ENCODE measurements at regions not wholly inside any gene's neighbourhood (a gene's known extent, or its start where the extent isn't known, plus 50 kb on each side); places are given as distances from the start of the nearest gene placed in this dataset.

DNA sequence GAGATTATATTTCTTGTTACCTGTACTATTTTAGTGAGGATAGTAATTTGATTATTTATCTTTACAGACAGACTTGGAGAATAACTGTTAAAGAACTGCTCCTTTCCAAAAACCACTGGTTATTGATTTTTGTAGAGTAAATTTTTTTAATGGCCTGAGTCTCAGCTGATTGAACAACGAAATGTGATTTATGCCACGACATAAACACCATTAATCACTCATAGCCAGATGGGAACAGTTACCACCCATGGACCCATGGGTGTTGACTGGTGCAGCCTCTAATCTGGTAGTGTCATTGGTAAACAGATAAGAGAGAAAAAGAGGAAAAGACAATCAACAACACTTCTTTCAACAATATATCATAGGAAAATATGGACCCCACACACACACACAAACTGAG lies 101.4 kb upstream of the BEND6 start:
- Histone ChIP-seq H3K4me1 (ENCODE audit: control insufficient read depth, low read length) (peaks cover 12% of the 10 kb centered on the region), H3K27ac (ENCODE audit: low read depth, low read length) (no peak overlapping the region), H3K4me3 (ENCODE audit: low read length) (no peak overlapping the region), H3K9me2 (replicated peaks; ENCODE audit: control insufficient read depth, low read length) (no peaks in the 10 kb centered on the region), H3K4me2 (ENCODE audit: low read length) (no peak overlapping the region), H4K20me1 (ENCODE audit: control insufficient read depth, insufficient read depth, low read depth, low read length) (no peaks in the 10 kb centered on the region), H3K79me2 (ENCODE audit: control insufficient read depth, low read length) (no peaks in the 10 kb centered on the region), H3K27me3 (ENCODE audit: control insufficient read depth, low read length) (peaks cover 4% of the 10 kb centered on the region; the same call in 1 of the 2 replicates), H3K9me3 (ENCODE audit: control insufficient read depth, insufficient read depth, low read length) (no peaks in the 10 kb centered on the region), H3K36me3 (ENCODE audit: control insufficient read depth, low read length) (no peaks in the 10 kb centered on the region), H3F3A (ENCODE audit: control insufficient read depth, insufficient read depth) (no peaks in the 10 kb centered on the region)
- TF ChIP-seq, protein P1, sequence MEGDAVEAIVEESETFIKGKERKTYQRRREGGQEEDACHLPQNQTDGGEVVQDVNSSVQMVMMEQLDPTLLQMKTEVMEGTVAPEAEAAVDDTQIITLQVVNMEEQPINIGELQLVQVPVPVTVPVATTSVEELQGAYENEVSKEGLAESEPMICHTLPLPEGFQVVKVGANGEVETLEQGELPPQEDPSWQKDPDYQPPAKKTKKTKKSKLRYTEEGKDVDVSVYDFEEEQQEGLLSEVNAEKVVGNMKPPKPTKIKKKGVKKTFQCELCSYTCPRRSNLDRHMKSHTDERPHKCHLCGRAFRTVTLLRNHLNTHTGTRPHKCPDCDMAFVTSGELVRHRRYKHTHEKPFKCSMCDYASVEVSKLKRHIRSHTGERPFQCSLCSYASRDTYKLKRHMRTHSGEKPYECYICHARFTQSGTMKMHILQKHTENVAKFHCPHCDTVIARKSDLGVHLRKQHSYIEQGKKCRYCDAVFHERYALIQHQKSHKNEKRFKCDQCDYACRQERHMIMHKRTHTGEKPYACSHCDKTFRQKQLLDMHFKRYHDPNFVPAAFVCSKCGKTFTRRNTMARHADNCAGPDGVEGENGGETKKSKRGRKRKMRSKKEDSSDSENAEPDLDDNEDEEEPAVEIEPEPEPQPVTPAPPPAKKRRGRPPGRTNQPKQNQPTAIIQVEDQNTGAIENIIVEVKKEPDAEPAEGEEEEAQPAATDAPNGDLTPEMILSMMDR (IDR thresholded peaks at IDR 0.05; ENCODE audit: low read depth, low read length, poor library complexity, severe bottlenecking): no peak
- no peak for TF ChIP-seq EZH2phosphoT487 (IDR thresholded peaks at IDR 0.05; ENCODE audit: borderline replicate concordance, low read length)

DNA sequence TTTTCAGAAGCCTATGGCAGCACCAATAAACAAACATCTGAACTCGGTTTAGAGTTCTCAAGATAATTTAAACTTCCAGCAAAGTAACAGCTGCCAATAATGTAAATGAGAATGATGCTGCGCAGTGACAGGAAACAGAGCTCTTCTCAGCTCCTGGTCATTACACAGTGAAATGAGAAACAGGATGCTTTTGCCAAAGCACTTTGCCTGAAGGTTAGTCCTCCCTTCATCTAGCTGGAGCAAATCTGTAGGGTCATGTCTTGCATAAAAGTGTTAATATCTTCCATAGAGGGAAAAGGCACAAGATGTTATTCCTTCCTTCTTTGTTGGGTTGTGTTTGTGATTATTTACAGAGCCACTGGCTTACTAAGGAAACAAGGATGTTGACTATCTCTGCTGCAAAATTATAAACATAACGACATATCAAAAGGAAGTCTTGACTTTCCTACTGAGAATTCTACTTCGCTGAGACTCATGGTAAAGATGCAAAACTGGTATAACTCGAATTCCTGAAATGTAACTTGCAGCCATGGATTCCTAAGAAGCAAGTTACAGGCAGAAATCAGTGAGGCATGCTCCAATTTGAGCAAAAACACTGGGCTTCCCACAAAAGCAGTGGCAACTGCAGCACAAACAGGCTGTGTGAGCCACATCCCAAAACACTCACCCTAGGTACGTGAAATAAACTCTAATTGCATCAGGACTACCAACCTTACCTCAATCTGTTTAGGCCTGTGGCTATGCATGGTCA lies 102.5 kb upstream of the BEND6 start:
- H3K4me3 ChIP-seq (ENCODE audit: low read length): peak overlapping the region; percentile 65
- no peaks in the 10 kb centered on the region for H3K36me3 ChIP-seq (ENCODE audit: control insufficient read depth, low read length)
- H3K9me2 ChIP-seq (replicated peaks; ENCODE audit: control insufficient read depth, low read length): no peaks in the 10 kb centered on the region
- H3K4me2 ChIP-seq (ENCODE audit: low read length): peak overlapping the region; percentile 64
- H3K4me1 ChIP-seq (ENCODE audit: control insufficient read depth, low read length): peaks cover 12% of the 10 kb centered on the region
- no peak for TF ChIP-seq EZH2phosphoT487 (IDR thresholded peaks at IDR 0.05; ENCODE audit: borderline replicate concordance, low read length)
- TF ChIP-seq, protein P1 (IDR thresholded peaks at IDR 0.05; ENCODE audit: low read depth, low read length, poor library complexity, severe bottlenecking): no peak
- H3K9me3 ChIP-seq (ENCODE audit: control insufficient read depth, insufficient read depth, low read length): no peaks in the 10 kb centered on the region
- H4K20me1 ChIP-seq (ENCODE audit: control insufficient read depth, insufficient read depth, low read depth, low read length): no peaks in the 10 kb centered on the region
- H3F3A ChIP-seq (ENCODE audit: control insufficient read depth, insufficient read depth): no peaks in the 10 kb centered on the region
- peaks cover 4% of the 10 kb centered on the region; the same call in 1 of the 2 replicates for H3K27me3 ChIP-seq (ENCODE audit: control insufficient read depth, low read length)
- H3K27ac ChIP-seq (ENCODE audit: low read depth, low read length): no peak overlapping the region
- no peaks in the 10 kb centered on the region for H3K79me2 ChIP-seq (ENCODE audit: control insufficient read depth, low read length)

DNA sequence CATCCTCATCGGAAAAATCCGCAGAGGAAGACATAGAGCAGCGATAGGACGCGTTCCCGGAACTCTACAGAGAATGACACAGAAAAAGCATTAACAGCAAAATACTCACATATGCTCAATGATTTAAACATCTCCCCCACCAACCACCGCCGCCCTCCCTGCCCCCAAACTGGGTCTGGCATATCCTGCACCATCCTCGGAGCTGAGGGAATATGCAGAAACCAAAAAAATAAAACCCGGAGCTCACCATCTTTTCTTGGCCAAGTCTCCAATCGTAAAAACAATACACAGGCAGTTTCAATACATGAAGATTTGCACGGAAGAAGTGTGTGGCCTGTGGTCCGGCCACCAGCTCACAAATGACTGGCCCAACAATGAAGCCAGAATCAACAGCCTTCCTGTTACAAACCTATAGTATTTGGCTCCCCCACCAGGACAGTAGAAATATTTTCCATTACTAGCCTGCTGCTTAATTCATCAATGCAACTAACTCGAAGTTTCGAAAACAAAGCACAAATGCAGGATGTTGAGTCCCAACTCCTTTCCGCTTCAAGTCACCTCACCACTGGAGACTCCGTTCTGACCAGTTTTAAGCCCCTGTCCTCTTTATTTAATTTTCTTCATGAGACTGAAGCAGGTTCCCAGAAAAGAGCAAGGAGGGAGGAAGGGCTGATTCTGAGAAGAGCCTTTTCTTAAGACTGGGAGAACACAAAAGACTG lies 103.2 kb upstream of the BEND6 start:
- Histone ChIP-seq H3K9me3 (ENCODE audit: control insufficient read depth, insufficient read depth, low read length) (no peaks in the 10 kb centered on the region), H3K4me2 (ENCODE audit: low read length) (peak overlapping the region; percentile 64), H3K27ac (ENCODE audit: low read depth, low read length) (no peak overlapping the region), H3K27me3 (ENCODE audit: control insufficient read depth, low read length) (peaks cover 4% of the 10 kb centered on the region; the same call in 1 of the 2 replicates), H3K4me1 (ENCODE audit: control insufficient read depth, low read length) (peaks cover 12% of the 10 kb centered on the region), H4K20me1 (ENCODE audit: control insufficient read depth, insufficient read depth, low read depth, low read length) (no peaks in the 10 kb centered on the region), H3K79me2 (ENCODE audit: control insufficient read depth, low read length) (no peaks in the 10 kb centered on the region), H3K36me3 (ENCODE audit: control insufficient read depth, low read length) (no peaks in the 10 kb centered on the region), H3K9me2 (replicated peaks; ENCODE audit: control insufficient read depth, low read length) (no peaks in the 10 kb centered on the region), H3K4me3 (ENCODE audit: low read length) (peak overlapping the region; percentile 65), H3F3A (ENCODE audit: control insufficient read depth, insufficient read depth) (no peaks in the 10 kb centered on the region)
- TF ChIP-seq, protein P1 (IDR thresholded peaks at IDR 0.05; ENCODE audit: low read depth, low read length, poor library complexity, severe bottlenecking): peak; percentile 78
- TF ChIP-seq EZH2phosphoT487 (IDR thresholded peaks at IDR 0.05; ENCODE audit: borderline replicate concordance, low read length): no peak

Data from DOHH2 (cell line).